MM.1S (cell line): ENCODE measurements at regions not wholly inside any gene's neighbourhood (a gene's known extent, or its start where the extent isn't known, plus 50 kb on each side); places are given as distances from the start of the nearest gene placed in this dataset.

ENCODE experiments used
- EZH2 ChIP-seq: fragments of 300-600 bp; sonication (generic); optimal IDR thresholded peaks from 2 replicates; pipeline ENCODE3; 2017; ENCODE audit warnings: low read depth, mild to moderate bottlenecking, antibody characterized with exemption, low read length, mixed read lengths
- TF ChIP-seq, protein P1 (sequence below): fragments of 300-600 bp; sonication (generic); IDR thresholded peaks from 2 replicates; pipeline ENCODE4 v1.5.1; 2016; ENCODE audit warnings: antibody characterized with exemption, low read length, mixed read lengths

DNA sequence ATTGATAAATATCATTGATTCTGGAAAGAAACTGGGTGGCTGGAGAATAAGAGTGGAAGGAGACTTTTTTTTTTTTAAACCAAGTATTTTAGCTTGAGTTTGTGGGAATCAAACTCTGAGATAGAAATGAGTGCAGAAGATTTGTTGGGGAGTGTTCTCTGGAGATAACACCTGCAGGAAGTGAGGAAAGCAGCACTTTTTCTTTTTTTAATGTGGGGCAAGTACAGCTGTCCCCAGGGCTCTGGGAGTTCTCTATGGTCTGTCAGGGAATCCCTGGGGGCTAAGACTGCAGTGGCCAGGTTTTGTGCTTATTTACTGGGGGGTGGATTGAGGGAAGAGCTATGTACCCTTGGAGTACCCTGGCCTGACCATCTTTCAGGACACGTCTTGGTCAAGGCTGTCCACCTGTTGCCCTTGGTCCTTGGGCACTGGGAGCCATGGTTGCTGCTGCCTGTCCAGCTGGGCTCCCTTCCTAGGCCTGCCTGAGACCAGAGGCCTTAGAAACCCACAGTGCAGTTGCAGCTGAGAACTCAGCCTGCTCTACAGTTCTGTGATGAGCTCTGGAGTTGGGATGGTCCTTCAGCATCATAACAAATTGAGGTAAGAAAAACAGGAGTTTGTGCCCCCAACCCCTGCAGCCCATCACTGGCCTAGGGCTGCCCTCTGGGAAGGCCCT lies 85.8 kb downstream of the PHAX start:
- TF ChIP-seq, protein P1, sequence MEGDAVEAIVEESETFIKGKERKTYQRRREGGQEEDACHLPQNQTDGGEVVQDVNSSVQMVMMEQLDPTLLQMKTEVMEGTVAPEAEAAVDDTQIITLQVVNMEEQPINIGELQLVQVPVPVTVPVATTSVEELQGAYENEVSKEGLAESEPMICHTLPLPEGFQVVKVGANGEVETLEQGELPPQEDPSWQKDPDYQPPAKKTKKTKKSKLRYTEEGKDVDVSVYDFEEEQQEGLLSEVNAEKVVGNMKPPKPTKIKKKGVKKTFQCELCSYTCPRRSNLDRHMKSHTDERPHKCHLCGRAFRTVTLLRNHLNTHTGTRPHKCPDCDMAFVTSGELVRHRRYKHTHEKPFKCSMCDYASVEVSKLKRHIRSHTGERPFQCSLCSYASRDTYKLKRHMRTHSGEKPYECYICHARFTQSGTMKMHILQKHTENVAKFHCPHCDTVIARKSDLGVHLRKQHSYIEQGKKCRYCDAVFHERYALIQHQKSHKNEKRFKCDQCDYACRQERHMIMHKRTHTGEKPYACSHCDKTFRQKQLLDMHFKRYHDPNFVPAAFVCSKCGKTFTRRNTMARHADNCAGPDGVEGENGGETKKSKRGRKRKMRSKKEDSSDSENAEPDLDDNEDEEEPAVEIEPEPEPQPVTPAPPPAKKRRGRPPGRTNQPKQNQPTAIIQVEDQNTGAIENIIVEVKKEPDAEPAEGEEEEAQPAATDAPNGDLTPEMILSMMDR: no peak
- TF ChIP-seq EZH2: no peak
